Left ventricle myocardium inferior (tissue), 1 donor: ENCODE measurements at regions not wholly inside any gene's neighbourhood (a gene's known extent, or its start where the extent isn't known, plus 50 kb on each side); places are given as distances from the start of the nearest gene placed in this dataset.
A peak's percentile ranks its signal among the peaks of the same experiment; 100 is the strongest.
"Not testable (repeated sequence)": the region's sequence is repeated elsewhere in the genome, so short reads cannot be mapped to it uniquely, and the experiment has no call there.

Experiments used
- DNase-seq: peaks from one replicate; pipeline ENCODE4 v3.0.0-alpha.2; 2020
- H3K27ac ChIP-seq: fragments of 200-600 bp; replicated peaks from 2 replicates; pipeline ENCODE4 v1.8.0; 2021
- H3K27me3 ChIP-seq: fragments of 200-600 bp; 2 replicates; pipeline ENCODE4 v1.8.0; 2021; ENCODE audit warnings: low read depth
- H3K36me3 ChIP-seq: fragments of 200-600 bp; 2 replicates; pipeline ENCODE4 v1.8.0; 2021
- H3K4me1 ChIP-seq: fragments of 200-600 bp; 2 replicates; pipeline ENCODE4 v1.8.0; 2021
- H3K4me3 ChIP-seq: fragments of 200-600 bp; 2 replicates; pipeline ENCODE4 v1.8.0; 2021; ENCODE audit warnings: mild to moderate bottlenecking, moderate library complexity
- H3K9me3 ChIP-seq: fragments of 200-600 bp; replicated peaks from 2 replicates; pipeline ENCODE4 v1.8.0; 2021
- CTCF ChIP-seq: fragments of 200-600 bp; IDR thresholded peaks from 2 replicates; pipeline ENCODE4 v1.8.0; 2021; ENCODE audit warnings: antibody characterized with exemption, mild to moderate bottlenecking, borderline replicate concordance
- intact Hi-C: fragments of 100-400 bp; cut with micrococcal nuclease; formaldehyde crosslinking; loops from one replicate; pipeline ENCODE4 v1.11.0; 2022
- donor health status: DM: no; HTN: yes; CAD: no; lungs with severe emphysema.

GRCh38 chrX:124257924-124258702, 74.3 kb upstream of the TEX13D start:
- no peaks in the 10 kb centered on the region for H3K9me3 ChIP-seq
- H3K36me3 ChIP-seq, result no peaks in the 10 kb centered on the region
- intact Hi-C loops, result no loop called here
- peaks cover 5% of the 10 kb centered on the region for H3K4me1 ChIP-seq
- DNase-seq, result no peak
- no peak for TF ChIP-seq CTCF
- H3K4me3 ChIP-seq, result no peak overlapping the region
- H3K27me3 ChIP-seq, result no peaks in the 10 kb centered on the region
- H3K27ac ChIP-seq, result peak overlapping the region; percentile 33

- DNase-seq, result no peak
- H3K4me3 ChIP-seq, result no peak overlapping the region
- no peaks in the 10 kb centered on the region for H3K27me3 ChIP-seq
- no peaks in the 10 kb centered on the region for H3K9me3 ChIP-seq
- peaks cover 5% of the 10 kb centered on the region for H3K4me1 ChIP-seq
- no peaks in the 10 kb centered on the region for H3K36me3 ChIP-seq
- no peak for TF ChIP-seq CTCF
- intact Hi-C loops, result no loop called here
- H3K27ac ChIP-seq, result no peak overlapping the region
Observed at GRCh38 chrX:124260845-124261244, 71.6 kb upstream of the TEX13D start.

GRCh38 chrX:124263743-124264142, 68.7 kb upstream of the TEX13D start:
- H3K27me3 ChIP-seq, result no peaks in the 10 kb centered on the region
- H3K27ac ChIP-seq, result no peak overlapping the region
- intact Hi-C loops, result no loop called here
- H3K4me1 ChIP-seq, result no peaks in the 10 kb centered on the region
- no peaks in the 10 kb centered on the region for H3K36me3 ChIP-seq
- no peak for TF ChIP-seq CTCF
- no peaks in the 10 kb centered on the region for H3K9me3 ChIP-seq
- H3K4me3 ChIP-seq, result no peak overlapping the region
- DNase-seq, result no peak

GRCh38 chrX:124268099-124268498, 64.4 kb upstream of the TEX13D start:
- H3K27ac ChIP-seq, result no peak overlapping the region

GRCh38 chrX:124269881-124270280, 62.6 kb upstream of the TEX13D start:
- H3K36me3 ChIP-seq, result no peaks in the 10 kb centered on the region
- peaks cover 9% of the 10 kb centered on the region for H3K4me1 ChIP-seq
- intact Hi-C loops, result no loop called here
- DNase-seq, result no peak
- no peak overlapping the region for H3K27ac ChIP-seq
- no peaks in the 10 kb centered on the region for H3K27me3 ChIP-seq
- H3K4me3 ChIP-seq, result no peak overlapping the region
- no peaks in the 10 kb centered on the region for H3K9me3 ChIP-seq
- no peak for TF ChIP-seq CTCF

More at GRCh38 chrX:124268099-124268498, 64.4 kb upstream of the TEX13D start:
- H3K4me1 ChIP-seq, result no peaks in the 10 kb centered on the region
- H3K36me3 ChIP-seq, result no peaks in the 10 kb centered on the region
- H3K9me3 ChIP-seq, result no peaks in the 10 kb centered on the region
- no peak for TF ChIP-seq CTCF
- no peaks in the 10 kb centered on the region for H3K27me3 ChIP-seq
- DNase-seq, result no peak
- intact Hi-C loops, result no loop called here
- no peak overlapping the region for H3K4me3 ChIP-seq

GRCh38 chrX:124271599-124271998, 60.9 kb upstream of the TEX13D start:
- H3K27ac ChIP-seq, H3K4me3 ChIP-seq, H3K9me3 ChIP-seq, DNase-seq, H3K27me3 ChIP-seq, H3K36me3 ChIP-seq, intact Hi-C loops: not testable (repeated sequence)
- H3K4me1 ChIP-seq, result peaks cover 17% of the 10 kb centered on the region
